ENCODE measurements at regions not wholly inside any gene's neighbourhood (a gene's known extent, or its start where the extent isn't known, plus 50 kb on each side); places are given as distances from the start of the nearest gene placed in this dataset.

DNA sequence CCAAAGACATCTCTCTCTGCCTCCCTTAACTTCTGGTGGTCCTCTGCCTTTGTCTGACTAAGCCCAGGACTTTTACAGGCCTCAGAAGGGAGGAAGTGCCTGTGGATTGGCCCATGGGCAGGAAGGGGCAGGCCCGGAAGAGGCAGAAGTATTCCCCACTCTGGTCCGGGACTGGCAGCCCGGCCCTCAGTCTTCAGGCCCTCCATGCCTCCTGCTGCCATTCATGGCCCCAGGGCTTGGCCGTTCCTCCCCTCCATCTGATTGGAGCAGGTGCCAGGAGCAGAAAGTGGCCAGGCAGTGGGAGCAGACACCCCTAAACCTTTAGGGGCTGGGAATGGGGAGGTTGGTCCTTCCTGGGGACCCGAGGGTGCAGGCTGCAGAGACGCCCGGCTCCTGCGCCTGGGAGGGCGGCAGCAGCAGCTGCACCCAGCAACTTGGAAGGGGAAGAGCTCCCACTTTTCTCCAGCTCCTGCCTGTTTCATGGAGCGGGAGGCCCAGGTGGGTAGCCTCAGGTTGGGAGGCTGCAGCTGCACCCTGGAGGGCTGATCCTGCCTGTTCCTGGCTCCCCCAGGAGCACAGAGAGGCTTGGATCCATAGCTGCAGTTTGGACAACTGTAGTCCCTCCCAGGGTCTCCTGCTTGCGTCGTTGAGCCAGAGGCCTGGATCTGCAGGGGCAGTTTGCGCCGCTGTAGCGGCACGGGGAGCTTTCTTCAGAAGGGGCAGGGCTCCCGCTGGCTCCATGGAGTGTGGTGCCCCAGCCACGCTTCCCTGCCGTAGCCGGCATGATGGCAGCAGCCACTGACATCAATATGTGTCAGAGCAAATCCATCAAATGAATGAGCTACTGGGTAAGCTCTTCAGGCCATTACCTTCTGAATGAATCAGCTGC lies 661.5 kb upstream of the NUDT12 start:
- intact Hi-C loops (cut with micrococcal nuclease), result no loop called here
- Histone ChIP-seq H3K9me3 (ENCODE audit: control insufficient read depth, insufficient read depth, low read length) (peaks cover 5% of the 10 kb centered on the region), H3K4me1 (ENCODE audit: control insufficient read depth, insufficient read depth, low read length) (no peaks in the 10 kb centered on the region), H3K4me3 (ENCODE audit: low read length) (no peak overlapping the region), H3K27ac (ENCODE audit: low read length) (no peak overlapping the region), H3K27me3 (ENCODE audit: control insufficient read depth, insufficient read depth, low read length) (no peaks in the 10 kb centered on the region), H3K36me3 (ENCODE audit: control insufficient read depth, insufficient read depth, low read length) (no peaks in the 10 kb centered on the region)
- 94% methylated on average over 20 of the region's 20 CpGs for WGBS (ENCODE audit: insufficient coverage)
- TF ChIP-seq, protein P1, sequence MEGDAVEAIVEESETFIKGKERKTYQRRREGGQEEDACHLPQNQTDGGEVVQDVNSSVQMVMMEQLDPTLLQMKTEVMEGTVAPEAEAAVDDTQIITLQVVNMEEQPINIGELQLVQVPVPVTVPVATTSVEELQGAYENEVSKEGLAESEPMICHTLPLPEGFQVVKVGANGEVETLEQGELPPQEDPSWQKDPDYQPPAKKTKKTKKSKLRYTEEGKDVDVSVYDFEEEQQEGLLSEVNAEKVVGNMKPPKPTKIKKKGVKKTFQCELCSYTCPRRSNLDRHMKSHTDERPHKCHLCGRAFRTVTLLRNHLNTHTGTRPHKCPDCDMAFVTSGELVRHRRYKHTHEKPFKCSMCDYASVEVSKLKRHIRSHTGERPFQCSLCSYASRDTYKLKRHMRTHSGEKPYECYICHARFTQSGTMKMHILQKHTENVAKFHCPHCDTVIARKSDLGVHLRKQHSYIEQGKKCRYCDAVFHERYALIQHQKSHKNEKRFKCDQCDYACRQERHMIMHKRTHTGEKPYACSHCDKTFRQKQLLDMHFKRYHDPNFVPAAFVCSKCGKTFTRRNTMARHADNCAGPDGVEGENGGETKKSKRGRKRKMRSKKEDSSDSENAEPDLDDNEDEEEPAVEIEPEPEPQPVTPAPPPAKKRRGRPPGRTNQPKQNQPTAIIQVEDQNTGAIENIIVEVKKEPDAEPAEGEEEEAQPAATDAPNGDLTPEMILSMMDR (IDR thresholded peaks at IDR 0.05), result no peak
- ATAC-seq (no peak), DNase-seq (no peak)
- no peaks in the 10 kb centered on the region for H3K27me3 Mint-ChIP-seq (ENCODE audit: low read depth in 2 of 2)
- no peaks in the 10 kb centered on the region for H3K4me1 Mint-ChIP-seq
- no peak overlapping the region for H3K27ac Mint-ChIP-seq
- peaks cover 2 to 3% of the 10 kb centered on the region in 2 donors for H3K9me3 Mint-ChIP-seq
- no peak overlapping the region for H3K4me3 Mint-ChIP-seq
- no peaks in the 10 kb centered on the region for H3K36me3 Mint-ChIP-seq

DNA sequence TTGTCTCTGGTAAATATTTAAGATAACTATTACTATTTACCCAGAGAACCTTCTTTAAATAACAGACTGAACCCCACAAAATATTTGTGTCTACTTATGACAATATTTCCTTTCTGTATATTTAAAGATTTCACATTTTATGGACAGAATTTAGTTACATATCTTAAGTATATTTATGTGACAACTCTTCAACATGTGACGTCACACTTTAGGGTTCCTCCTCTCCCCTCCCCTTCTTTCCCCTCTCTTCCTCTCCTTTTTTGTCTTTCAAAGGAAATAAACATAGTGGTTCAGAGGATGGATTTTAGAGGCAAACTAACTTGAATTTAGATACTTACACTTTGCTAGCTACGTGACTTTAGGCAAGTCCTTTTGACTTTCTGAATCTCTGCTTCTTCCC lies 655.6 kb upstream of the NUDT12 start:
- Mint-ChIP-seq H3K4me1 (no peaks in the 10 kb centered on the region), H3K4me3 (no peak overlapping the region), H3K27me3 (ENCODE audit: low read depth in 2 of 2) (no peaks in the 10 kb centered on the region), H3K27ac (no peak overlapping the region), H3K9me3 (peaks cover 7 to 8% of the 10 kb centered on the region in 2 donors), H3K36me3 (peaks cover 7% of the 10 kb centered on the region)
- DNase-seq (no peak), ATAC-seq (no peak)
- H3K9me3 ChIP-seq (ENCODE audit: control insufficient read depth, insufficient read depth, low read length), result peaks cover 3% of the 10 kb centered on the region
- no peaks in the 10 kb centered on the region for H3K36me3 ChIP-seq (ENCODE audit: control insufficient read depth, insufficient read depth, low read length)
- H3K27ac ChIP-seq (ENCODE audit: low read length), result no peak overlapping the region
- no peaks in the 10 kb centered on the region for H3K27me3 ChIP-seq (ENCODE audit: control insufficient read depth, insufficient read depth, low read length)
- TF ChIP-seq, protein P1 (IDR thresholded peaks at IDR 0.05), result no peak
- H3K4me3 ChIP-seq (ENCODE audit: low read length), result no peak overlapping the region
- 100% methylated on average over 1 of the region's 2 CpGs for WGBS (ENCODE audit: insufficient coverage)
- intact Hi-C loops (cut with micrococcal nuclease), result no loop called here
- H3K4me1 ChIP-seq (ENCODE audit: control insufficient read depth, insufficient read depth, low read length), result no peaks in the 10 kb centered on the region

DNA sequence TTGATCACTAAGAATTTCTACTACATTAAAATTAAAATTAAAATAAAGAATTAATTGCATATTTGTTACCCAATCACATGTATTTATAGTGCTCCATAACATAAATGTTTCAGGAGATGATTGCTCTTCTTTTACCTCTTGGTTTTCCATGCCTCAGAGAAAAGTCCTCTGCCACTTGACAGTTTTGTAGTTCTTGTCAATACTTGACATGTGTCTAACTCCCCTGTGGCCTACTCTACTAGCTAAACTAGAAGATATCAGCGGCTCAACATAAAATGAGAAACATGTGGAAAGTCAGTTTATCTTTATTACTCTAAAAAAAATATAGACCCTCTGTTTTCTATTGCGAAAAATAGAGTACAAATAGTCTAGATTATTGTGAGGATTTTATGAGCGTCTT lies 650.6 kb upstream of the NUDT12 start:
- H3K27me3 Mint-ChIP-seq (ENCODE audit: low read depth in 2 of 2), result no peaks in the 10 kb centered on the region

More for the DNA sequence above, 650.6 kb upstream of the NUDT12 start:
- H3K36me3 Mint-ChIP-seq, result peaks cover 7% of the 10 kb centered on the region
- DNase-seq, result no peak
- no peak overlapping the region for H3K4me3 ChIP-seq (ENCODE audit: low read length)
- H3K27ac ChIP-seq (ENCODE audit: low read length), result no peak overlapping the region
- no peak overlapping the region for H3K4me3 Mint-ChIP-seq
- H3K9me3 Mint-ChIP-seq, result peaks cover 8 to 22% of the 10 kb centered on the region in 2 donors
- peaks cover 3% of the 10 kb centered on the region for H3K9me3 ChIP-seq (ENCODE audit: control insufficient read depth, insufficient read depth, low read length)
- WGBS (ENCODE audit: insufficient coverage), result no CpG with 5 or more reads among the region's 3 CpGs
- H3K27me3 ChIP-seq (ENCODE audit: control insufficient read depth, insufficient read depth, low read length), result no peaks in the 10 kb centered on the region
- TF ChIP-seq, protein P1 (IDR thresholded peaks at IDR 0.05), result no peak
- no peaks in the 10 kb centered on the region for H3K36me3 ChIP-seq (ENCODE audit: control insufficient read depth, insufficient read depth, low read length)
- ATAC-seq, result no peak
- H3K4me1 Mint-ChIP-seq, result no peaks in the 10 kb centered on the region
- intact Hi-C loops (cut with micrococcal nuclease), result no loop called here
- no peak overlapping the region for H3K27ac Mint-ChIP-seq
- H3K4me1 ChIP-seq (ENCODE audit: control insufficient read depth, insufficient read depth, low read length), result no peaks in the 10 kb centered on the region

Measured in natural killer cell (primary cell).